ENCODE measurements at regions not wholly inside any gene's neighbourhood (a gene's known extent, or its start where the extent isn't known, plus 50 kb on each side); places are given as distances from the start of the nearest gene placed in this dataset.

GRCh38 chr7:83702446-83702845 lies 53.5 kb upstream of the SEMA3E start:
- no peak for TF ChIP-seq ESRRG (CRISPR knock-in tag; IDR thresholded peaks at IDR 0.05)
- TF ChIP-seq POU6F1 (CRISPR knock-in tag; IDR thresholded peaks at IDR 0.05; ENCODE audit: borderline replicate concordance, low read depth), result no peak
- no peak for TF ChIP-seq ZNF70 (CRISPR knock-in tag; IDR thresholded peaks at IDR 0.05)
- TF ChIP-seq, protein P1, sequence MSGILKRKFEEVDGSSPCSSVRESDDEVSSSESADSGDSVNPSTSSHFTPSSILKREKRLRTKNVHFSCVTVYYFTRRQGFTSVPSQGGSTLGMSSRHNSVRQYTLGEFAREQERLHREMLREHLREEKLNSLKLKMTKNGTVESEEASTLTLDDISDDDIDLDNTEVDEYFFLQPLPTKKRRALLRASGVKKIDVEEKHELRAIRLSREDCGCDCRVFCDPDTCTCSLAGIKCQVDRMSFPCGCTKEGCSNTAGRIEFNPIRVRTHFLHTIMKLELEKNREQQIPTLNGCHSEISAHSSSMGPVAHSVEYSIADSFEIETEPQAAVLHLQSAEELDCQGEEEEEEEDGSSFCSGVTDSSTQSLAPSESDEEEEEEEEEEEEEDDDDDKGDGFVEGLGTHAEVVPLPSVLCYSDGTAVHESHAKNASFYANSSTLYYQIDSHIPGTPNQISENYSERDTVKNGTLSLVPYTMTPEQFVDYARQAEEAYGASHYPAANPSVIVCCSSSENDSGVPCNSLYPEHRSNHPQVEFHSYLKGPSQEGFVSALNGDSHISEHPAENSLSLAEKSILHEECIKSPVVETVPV (CRISPR knock-in tag; IDR thresholded peaks at IDR 0.05), result no peak
- no peak for TF ChIP-seq TSHZ2 (CRISPR knock-in tag; IDR thresholded peaks at IDR 0.05)
- TF ChIP-seq TCF4 (CRISPR knock-in tag; IDR thresholded peaks at IDR 0.05; ENCODE audit: borderline replicate concordance), result no peak
- TF ChIP-seq GLIS3 (CRISPR knock-in tag; IDR thresholded peaks at IDR 0.05), result no peak
- no peak for TF ChIP-seq RARB (CRISPR knock-in tag; IDR thresholded peaks at IDR 0.05)
- TF ChIP-seq SNAI2 (CRISPR knock-in tag; IDR thresholded peaks at IDR 0.05), result no peak
- TF ChIP-seq ZNF8 (CRISPR knock-in tag; IDR thresholded peaks at IDR 0.05), result no peak
- no peak for ATAC-seq

- no peak for ATAC-seq
- TF ChIP-seq, protein P1 (CRISPR knock-in tag; IDR thresholded peaks at IDR 0.05), result no peak
- TF ChIP-seq, protein P2, sequence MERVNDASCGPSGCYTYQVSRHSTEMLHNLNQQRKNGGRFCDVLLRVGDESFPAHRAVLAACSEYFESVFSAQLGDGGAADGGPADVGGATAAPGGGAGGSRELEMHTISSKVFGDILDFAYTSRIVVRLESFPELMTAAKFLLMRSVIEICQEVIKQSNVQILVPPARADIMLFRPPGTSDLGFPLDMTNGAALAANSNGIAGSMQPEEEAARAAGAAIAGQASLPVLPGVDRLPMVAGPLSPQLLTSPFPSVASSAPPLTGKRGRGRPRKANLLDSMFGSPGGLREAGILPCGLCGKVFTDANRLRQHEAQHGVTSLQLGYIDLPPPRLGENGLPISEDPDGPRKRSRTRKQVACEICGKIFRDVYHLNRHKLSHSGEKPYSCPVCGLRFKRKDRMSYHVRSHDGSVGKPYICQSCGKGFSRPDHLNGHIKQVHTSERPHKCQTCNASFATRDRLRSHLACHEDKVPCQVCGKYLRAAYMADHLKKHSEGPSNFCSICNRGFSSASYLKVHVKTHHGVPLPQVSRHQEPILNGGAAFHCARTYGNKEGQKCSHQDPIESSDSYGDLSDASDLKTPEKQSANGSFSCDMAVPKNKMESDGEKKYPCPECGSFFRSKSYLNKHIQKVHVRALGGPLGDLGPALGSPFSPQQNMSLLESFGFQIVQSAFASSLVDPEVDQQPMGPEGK (CRISPR knock-in tag; IDR thresholded peaks at IDR 0.05; ENCODE audit: borderline replicate concordance), result no peak
- TF ChIP-seq PPARA (CRISPR knock-in tag; IDR thresholded peaks at IDR 0.05; ENCODE audit: borderline replicate concordance), result no peak
- no peak for TF ChIP-seq RARB (CRISPR knock-in tag; IDR thresholded peaks at IDR 0.05)
- no peak for TF ChIP-seq ZNF70 (CRISPR knock-in tag; IDR thresholded peaks at IDR 0.05)
- no peak for TF ChIP-seq ARNTL (CRISPR knock-in tag; IDR thresholded peaks at IDR 0.05; ENCODE audit: borderline replicate concordance, low read depth)
- TF ChIP-seq GLIS3 (CRISPR knock-in tag; IDR thresholded peaks at IDR 0.05), result no peak
- TF ChIP-seq SNAI2 (CRISPR knock-in tag; IDR thresholded peaks at IDR 0.05), result no peak
- TF ChIP-seq ZC3H10 (CRISPR knock-in tag; IDR thresholded peaks at IDR 0.05), result no peak
- TF ChIP-seq ZFP3 (CRISPR knock-in tag; IDR thresholded peaks at IDR 0.05), result no peak
- TF ChIP-seq BACH2 (CRISPR knock-in tag; IDR thresholded peaks at IDR 0.05; ENCODE audit: borderline replicate concordance), result no peak
- no peak for TF ChIP-seq ESRRG (CRISPR knock-in tag; IDR thresholded peaks at IDR 0.05)
- TF ChIP-seq CSDC2 (CRISPR knock-in tag; IDR thresholded peaks at IDR 0.05), result no peak
- no peak for TF ChIP-seq TSHZ2 (CRISPR knock-in tag; IDR thresholded peaks at IDR 0.05)
- no peak for TF ChIP-seq OSR1 (CRISPR knock-in tag; IDR thresholded peaks at IDR 0.05)
- TF ChIP-seq POU6F1 (CRISPR knock-in tag; IDR thresholded peaks at IDR 0.05; ENCODE audit: borderline replicate concordance, low read depth), result no peak
Measured at GRCh38 chr7:83701736-83702135, 52.8 kb upstream of the SEMA3E start.
